LNCaP clone FGC (cell line): ENCODE measurements at regions not wholly inside any gene's neighbourhood (a gene's known extent, or its start where the extent isn't known, plus 50 kb on each side); places are given as distances from the start of the nearest gene placed in this dataset.
"Not testable (repeated sequence)": the region's sequence is repeated elsewhere in the genome, so short reads cannot be mapped to it uniquely, and the experiment has no call there.

Experiments used
- DNase-seq: peaks from one replicate; pipeline ENCODE4 v3.0.0-alpha.2; 2011; ENCODE audit warnings: low read depth
- H3K4me3 ChIP-seq: 2 replicates; pipeline ENCODE4 v1.5.1; 2011; ENCODE audit warnings: mild to moderate bottlenecking, low read depth, low read length, control low read depth
- TF ChIP-seq, protein P1 (sequence below): IDR thresholded peaks from 2 replicates; pipeline ENCODE4 v1.5.1; 2012; ENCODE audit warnings: mild to moderate bottlenecking; ENCODE audit not compliant: control insufficient read depth, insufficient read depth; ENCODE audit errors: extremely low read depth

DNA sequence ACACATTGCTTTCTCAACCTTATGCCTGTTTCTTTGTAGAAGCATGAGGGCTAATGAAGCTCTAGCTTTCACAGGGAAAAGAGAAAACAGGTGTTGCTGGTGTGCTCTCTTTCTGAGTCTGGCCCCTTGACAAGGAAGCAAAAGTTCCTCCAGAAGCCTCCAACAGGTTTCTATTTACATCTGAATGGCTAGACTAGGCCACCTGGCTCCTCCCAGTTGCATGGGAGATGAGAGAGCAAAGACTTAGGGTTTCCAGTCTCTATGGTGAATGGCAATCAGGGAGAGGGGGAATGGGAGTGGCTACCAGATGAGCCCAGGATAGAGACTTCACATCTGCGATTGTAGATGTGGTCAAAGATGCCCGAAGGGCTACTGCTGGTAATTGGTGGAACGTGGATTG, 138.1 kb upstream of the PLXNC1 start:
- TF ChIP-seq, protein P1, sequence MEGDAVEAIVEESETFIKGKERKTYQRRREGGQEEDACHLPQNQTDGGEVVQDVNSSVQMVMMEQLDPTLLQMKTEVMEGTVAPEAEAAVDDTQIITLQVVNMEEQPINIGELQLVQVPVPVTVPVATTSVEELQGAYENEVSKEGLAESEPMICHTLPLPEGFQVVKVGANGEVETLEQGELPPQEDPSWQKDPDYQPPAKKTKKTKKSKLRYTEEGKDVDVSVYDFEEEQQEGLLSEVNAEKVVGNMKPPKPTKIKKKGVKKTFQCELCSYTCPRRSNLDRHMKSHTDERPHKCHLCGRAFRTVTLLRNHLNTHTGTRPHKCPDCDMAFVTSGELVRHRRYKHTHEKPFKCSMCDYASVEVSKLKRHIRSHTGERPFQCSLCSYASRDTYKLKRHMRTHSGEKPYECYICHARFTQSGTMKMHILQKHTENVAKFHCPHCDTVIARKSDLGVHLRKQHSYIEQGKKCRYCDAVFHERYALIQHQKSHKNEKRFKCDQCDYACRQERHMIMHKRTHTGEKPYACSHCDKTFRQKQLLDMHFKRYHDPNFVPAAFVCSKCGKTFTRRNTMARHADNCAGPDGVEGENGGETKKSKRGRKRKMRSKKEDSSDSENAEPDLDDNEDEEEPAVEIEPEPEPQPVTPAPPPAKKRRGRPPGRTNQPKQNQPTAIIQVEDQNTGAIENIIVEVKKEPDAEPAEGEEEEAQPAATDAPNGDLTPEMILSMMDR: no peak
- DNase-seq: no peak

DNA sequence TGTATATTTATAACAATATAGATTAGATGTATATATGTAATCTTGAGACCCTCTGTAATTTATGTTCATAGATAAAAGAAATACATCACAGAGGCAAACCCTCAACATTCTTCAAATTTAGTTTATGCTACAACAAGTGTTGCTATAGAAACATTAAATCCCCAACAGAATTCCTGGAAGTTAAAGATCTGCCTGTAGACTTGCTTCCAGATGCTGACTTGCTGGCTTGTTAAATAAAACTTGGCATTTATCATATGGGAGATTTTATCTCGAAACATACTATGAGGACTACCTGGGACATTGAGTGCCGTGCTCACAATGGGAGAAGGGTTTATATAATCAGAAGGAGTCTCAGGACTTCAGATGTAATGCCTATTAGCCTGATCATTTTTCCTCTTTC, 136.3 kb upstream of the PLXNC1 start:
- DNase-seq: peak; percentile 19
- TF ChIP-seq, protein P1: no peak
- no peak overlapping the region for H3K4me3 ChIP-seq

More for the DNA sequence above, 138.1 kb upstream of the PLXNC1 start:
- no peak overlapping the region for H3K4me3 ChIP-seq

DNA sequence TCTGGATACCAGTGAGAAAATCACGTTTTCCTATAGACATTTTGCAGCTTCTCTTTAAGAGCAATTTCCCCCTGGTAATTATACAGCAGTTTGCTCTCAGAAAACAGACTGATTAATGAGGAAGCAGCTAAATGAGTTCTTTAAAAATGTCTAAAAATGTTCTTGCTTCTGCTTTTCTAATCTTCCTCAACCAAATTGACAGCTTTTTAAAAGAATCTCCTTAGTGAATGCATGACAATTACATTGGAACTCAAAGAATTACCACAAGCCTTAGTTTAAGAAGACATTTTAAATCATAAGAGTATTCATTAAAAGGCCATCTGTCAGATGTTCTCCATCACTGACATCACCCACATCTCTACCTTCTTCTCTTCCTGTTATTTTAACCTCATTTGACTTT, 135.8 kb upstream of the PLXNC1 start:
- DNase-seq: no peak
- no peak overlapping the region for H3K4me3 ChIP-seq
- TF ChIP-seq, protein P1: no peak

DNA sequence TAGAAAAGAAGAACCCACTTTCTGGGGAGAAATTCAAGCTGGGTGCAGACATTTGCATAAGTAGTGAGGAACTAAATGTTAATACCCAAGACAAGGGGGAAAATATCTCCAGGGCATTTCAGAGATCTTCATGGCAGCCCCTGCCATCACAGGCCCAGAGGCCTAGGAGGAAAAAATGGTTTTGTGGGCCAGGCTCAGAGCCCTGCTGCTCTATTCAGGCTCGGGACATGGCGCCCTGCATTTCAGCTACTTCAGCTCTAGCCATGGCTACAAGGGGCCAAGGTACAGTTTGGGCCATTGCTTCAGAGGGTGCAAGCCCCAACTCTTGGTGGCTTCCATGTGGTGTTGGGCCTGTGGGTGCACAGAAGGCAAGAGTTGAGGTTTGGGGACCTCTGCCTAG, 131.1 kb upstream of the PLXNC1 start:
- not testable (repeated sequence) for H3K4me3 ChIP-seq, DNase-seq

DNA sequence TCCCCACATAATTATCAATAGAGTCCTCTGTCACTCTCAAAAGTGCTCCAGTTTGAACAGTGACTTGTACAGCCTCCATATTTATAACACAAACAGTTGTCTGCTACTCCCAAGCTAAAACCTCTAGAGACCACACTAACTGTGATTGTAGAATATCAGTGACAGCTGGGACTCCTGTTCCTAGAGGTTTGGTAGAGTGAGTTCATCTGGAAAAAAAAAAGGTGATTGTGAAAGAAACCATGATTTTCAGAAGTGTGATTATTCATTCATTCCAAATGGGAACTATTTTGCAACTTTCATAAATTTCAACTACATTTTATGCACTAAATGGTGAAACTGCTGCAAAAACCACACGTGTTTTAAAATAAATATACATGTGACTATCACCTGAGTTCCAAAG, 128.0 kb upstream of the PLXNC1 start:
- DNase-seq: no peak
- TF ChIP-seq, protein P1: no peak
- no peak overlapping the region for H3K4me3 ChIP-seq

DNA sequence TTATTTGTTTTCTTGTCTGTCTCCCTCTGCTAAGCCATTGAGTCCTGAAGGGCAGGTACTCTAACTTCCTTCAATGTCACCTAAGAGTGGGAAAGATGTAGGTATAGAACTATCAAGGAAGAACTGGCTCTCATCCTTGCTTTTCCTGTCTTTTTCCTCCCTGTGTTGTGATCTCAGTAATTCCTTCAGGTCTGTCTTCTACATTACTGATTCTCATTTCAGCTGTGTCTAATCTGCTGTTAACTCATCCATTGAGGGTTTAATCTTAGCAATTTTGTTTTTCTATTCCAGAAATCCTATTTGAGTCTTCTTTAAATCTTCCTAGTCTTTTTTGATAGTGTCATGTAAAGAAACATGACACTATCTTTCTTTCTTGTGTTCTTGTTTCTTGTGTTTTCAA, 124.5 kb upstream of the PLXNC1 start:
- no peak overlapping the region for H3K4me3 ChIP-seq
- no peak for DNase-seq
- TF ChIP-seq, protein P1: no peak

DNA sequence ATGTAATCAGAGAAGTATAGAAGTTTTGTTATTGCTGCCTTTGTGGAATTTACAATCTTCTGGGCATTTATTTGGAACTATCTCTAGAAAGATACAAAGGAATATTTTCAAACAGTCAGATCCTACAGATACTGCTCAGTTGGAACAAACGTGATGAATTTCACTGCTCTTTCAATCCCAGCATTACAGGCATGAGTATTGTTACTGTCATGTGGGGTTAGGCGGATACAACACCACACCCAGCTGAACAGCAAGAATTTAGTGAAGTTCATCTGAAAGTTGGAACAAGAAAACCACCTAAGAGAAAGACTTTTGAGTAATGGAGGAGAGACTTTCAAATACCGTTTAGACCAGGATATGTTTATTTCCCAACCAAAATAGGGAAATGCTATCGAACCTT, 123.3 kb upstream of the PLXNC1 start:
- DNase-seq: no peak
- H3K4me3 ChIP-seq: no peak overlapping the region
- TF ChIP-seq, protein P1: no peak

DNA sequence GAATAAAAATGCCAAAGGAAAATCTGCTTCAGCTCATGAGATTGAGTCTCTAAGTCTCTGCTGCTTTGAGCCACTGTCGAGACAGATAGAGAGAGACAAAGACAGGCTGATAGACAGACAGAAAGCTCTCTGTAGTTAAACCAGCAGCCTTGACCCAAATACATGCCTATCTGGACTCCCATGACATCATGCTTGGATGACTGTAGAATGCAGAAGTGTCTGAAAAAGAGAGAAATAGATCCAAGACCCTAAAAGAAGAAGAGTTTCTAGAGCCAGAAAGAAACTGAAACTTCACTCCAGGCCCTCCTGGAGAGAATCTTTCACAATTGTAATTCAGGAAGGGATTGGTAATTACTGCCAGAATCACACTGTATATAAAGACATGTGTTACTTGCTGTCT, 122.6 kb upstream of the PLXNC1 start:
- no peak overlapping the region for H3K4me3 ChIP-seq
- DNase-seq: no peak
- TF ChIP-seq, protein P1: no peak
